ENCODE measurements at regions not wholly inside any gene's neighbourhood (a gene's known extent, or its start where the extent isn't known, plus 50 kb on each side); places are given as distances from the start of the nearest gene placed in this dataset.

- no peak for TF ChIP-seq STAT3 (IDR thresholded peaks at IDR 0.05; ENCODE audit: low read depth, low read length)
- no peak for TF ChIP-seq POLR2A (IDR thresholded peaks at IDR 0.05; ENCODE audit: low read depth, low read length)
- TF ChIP-seq CEBPB (IDR thresholded peaks at IDR 0.05; ENCODE audit: borderline replicate concordance in 1 of 2, low read depth in 2 of 2, low read length in 2 of 2) = no peak
- TF ChIP-seq E2F4 (IDR thresholded peaks at IDR 0.05; ENCODE audit: low read depth, low read length) = no peak
- no peak for TF ChIP-seq CHD2 (IDR thresholded peaks at IDR 0.05; ENCODE audit: borderline replicate concordance, low read depth, low read length)
- TF ChIP-seq RAD51 (IDR thresholded peaks at IDR 0.05) = no peak
- TF ChIP-seq HDGF (IDR thresholded peaks at IDR 0.05) = no peak
- TF ChIP-seq SIN3A (IDR thresholded peaks at IDR 0.05; ENCODE audit: low read depth, low read length) = no peak
Measured at GRCh38 chr13:44271031-44271455, 102.6 kb upstream of the SERP2 start (continued).

- H3K4me1 ChIP-seq (ENCODE audit: control insufficient read depth, insufficient read depth, low read length) = peaks cover 4% of the 10 kb centered on the region; the same call in 1 of the 2 replicates
- FAIRE-seq = no peak
- SMC1A ChIA-PET (ENCODE audit: uncharacterized antibody, unreplicated experiment) = no interaction called here
- no peaks in the 10 kb centered on the region for H3K79me2 ChIP-seq (ENCODE audit: control insufficient read depth, insufficient read depth, low read length)
- 53% methylated on average over 2 of the region's 2 CpGs for WGBS (ENCODE audit: insufficient coverage, insufficient replicate concordance, low lambda C conversion rate, missing lambda C conversion rate)
- no peak for TF ChIP-seq ZBED1 (IDR thresholded peaks at IDR 0.05; ENCODE audit: borderline replicate concordance)
- no peak for TF ChIP-seq JUND (IDR thresholded peaks at IDR 0.05; ENCODE audit: low read depth, low read length)
- no peak for TF ChIP-seq ZZZ3 (IDR thresholded peaks at IDR 0.05; ENCODE audit: control insufficient read depth, insufficient read length, low read depth)
- no peak for DNase-seq (ENCODE audit: low read depth, low spot score)
- H3K4me3 ChIP-seq = no peak overlapping the region
- BruUV-seq (replicated peaks) = no TSS peak
- no peaks in the 10 kb centered on the region for H3K27me3 ChIP-seq (replicated peaks in 1 of 2; ENCODE audit: control insufficient read depth in 2 of 2, insufficient read depth in 2 of 2, low read length in 1 of 2)
- CTCF ChIA-PET = no interaction called here
- no peaks in the 10 kb centered on the region for H3K36me3 ChIP-seq (ENCODE audit: control insufficient read depth in 2 of 2, insufficient read depth in 2 of 2, low read length in 1 of 2)
- no peaks in the 10 kb centered on the region for H3K9me3 ChIP-seq (replicated peaks; ENCODE audit: control insufficient read depth, insufficient read depth, low read length)
- no peak for ATAC-seq
- H3K4me2 ChIP-seq (ENCODE audit: control insufficient read depth, insufficient read depth) = no peak overlapping the region
- H4K20me1 ChIP-seq (ENCODE audit: control insufficient read depth, insufficient read depth) = no peaks in the 10 kb centered on the region
- no peak overlapping the region for H2AFZ ChIP-seq (ENCODE audit: control insufficient read depth, low read depth, low read length)
- no peak overlapping the region for H3K27ac ChIP-seq (ENCODE audit: control insufficient read depth, insufficient read depth)
- RAD21 ChIA-PET (ENCODE audit: unreplicated experiment) = no interaction called here
- intact Hi-C loops (cut with micrococcal nuclease; ENCODE audit: unreplicated experiment) = no loop called here
- POLR2A ChIA-PET = no interaction called here
- in situ Hi-C loops (cut with MboI) = no loop called here
- no peak overlapping the region for H3K9ac ChIP-seq (ENCODE audit: control insufficient read depth, insufficient read depth, low read length)
Measured at GRCh38 chr13:44271473-44271872, 102.2 kb upstream of the SERP2 start.

Measured in GM12878 (cell line).